LNCaP clone FGC (cell line): ENCODE measurements at regions not wholly inside any gene's neighbourhood (a gene's known extent, or its start where the extent isn't known, plus 50 kb on each side); places are given as distances from the start of the nearest gene placed in this dataset.

Experiments
- DNase-seq: peaks from one replicate; pipeline ENCODE4 v3.0.0-alpha.2; 2011; ENCODE audit warnings: low read depth
- H3K4me3 ChIP-seq: 2 replicates; pipeline ENCODE4 v1.5.1; 2011; ENCODE audit warnings: mild to moderate bottlenecking, low read depth, low read length, control low read depth
- TF ChIP-seq, protein P1 (sequence below): IDR thresholded peaks from 2 replicates; pipeline ENCODE4 v1.5.1; 2012; ENCODE audit warnings: mild to moderate bottlenecking; ENCODE audit not compliant: control insufficient read depth, insufficient read depth; ENCODE audit errors: extremely low read depth

DNA sequence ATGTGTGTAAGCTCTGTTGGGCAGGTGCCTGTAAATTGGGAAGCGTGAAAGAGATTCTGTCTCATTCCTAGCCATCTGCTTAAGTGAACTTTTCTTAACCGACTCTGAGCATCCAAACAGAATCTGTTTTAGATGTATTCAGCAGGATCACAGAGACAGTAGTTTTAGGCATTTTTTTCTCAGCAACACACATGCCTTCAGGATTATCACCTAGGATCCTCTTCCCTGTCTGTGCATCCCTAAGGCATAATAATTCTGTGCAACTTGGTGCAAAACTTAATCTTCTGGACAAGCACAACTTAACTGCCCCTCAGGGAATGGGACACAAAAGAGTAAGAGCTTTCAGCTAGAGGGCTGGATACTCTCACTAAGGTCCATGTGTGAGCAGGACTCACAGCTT lies 284.8 kb downstream of the C7orf25 start:
- H3K4me3 ChIP-seq: no peak overlapping the region
- TF ChIP-seq, protein P1, sequence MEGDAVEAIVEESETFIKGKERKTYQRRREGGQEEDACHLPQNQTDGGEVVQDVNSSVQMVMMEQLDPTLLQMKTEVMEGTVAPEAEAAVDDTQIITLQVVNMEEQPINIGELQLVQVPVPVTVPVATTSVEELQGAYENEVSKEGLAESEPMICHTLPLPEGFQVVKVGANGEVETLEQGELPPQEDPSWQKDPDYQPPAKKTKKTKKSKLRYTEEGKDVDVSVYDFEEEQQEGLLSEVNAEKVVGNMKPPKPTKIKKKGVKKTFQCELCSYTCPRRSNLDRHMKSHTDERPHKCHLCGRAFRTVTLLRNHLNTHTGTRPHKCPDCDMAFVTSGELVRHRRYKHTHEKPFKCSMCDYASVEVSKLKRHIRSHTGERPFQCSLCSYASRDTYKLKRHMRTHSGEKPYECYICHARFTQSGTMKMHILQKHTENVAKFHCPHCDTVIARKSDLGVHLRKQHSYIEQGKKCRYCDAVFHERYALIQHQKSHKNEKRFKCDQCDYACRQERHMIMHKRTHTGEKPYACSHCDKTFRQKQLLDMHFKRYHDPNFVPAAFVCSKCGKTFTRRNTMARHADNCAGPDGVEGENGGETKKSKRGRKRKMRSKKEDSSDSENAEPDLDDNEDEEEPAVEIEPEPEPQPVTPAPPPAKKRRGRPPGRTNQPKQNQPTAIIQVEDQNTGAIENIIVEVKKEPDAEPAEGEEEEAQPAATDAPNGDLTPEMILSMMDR: no peak
- DNase-seq: no peak

DNA sequence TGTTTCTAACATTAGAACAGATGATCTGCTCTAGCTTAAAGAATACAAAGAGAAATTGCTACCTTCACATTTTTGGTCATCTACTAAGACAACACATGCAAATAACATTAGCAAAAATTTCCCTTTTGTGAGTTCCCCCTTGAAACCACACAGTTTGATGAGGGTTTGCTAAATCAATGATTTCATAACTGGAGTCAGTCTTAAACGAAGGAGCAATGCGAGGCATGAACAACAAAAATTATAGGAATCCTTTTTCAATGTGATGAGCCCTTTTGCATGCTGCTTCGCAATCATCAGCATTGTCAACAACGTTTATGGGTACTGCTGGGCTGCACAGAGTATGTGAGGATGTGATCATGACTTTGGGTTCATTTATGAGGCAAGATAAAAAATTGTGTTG lies 286.4 kb downstream of the C7orf25 start:
- no peak overlapping the region for H3K4me3 ChIP-seq
- TF ChIP-seq, protein P1: no peak
- no peak for DNase-seq

DNA sequence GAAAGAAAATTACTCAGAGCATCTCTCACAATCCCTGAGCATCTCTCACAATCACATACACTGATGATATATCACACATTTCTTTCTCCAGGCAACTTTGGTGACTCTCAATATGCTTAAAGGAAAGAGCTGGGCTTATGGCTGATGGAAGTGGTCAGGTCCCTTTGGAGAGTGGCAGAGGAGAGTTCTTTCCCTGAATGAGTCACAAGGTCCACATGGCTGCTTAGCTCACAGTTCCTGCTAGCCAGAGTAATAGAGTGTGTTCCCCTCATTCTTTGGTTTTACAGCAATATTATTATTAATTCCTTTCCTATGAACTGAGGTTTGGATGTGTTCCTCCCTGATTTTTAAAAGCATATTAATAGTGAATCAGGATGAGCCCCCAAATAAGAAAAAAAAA lies 287.4 kb downstream of the C7orf25 start:
- no peak for DNase-seq
- no peak overlapping the region for H3K4me3 ChIP-seq
- TF ChIP-seq, protein P1: no peak

DNA sequence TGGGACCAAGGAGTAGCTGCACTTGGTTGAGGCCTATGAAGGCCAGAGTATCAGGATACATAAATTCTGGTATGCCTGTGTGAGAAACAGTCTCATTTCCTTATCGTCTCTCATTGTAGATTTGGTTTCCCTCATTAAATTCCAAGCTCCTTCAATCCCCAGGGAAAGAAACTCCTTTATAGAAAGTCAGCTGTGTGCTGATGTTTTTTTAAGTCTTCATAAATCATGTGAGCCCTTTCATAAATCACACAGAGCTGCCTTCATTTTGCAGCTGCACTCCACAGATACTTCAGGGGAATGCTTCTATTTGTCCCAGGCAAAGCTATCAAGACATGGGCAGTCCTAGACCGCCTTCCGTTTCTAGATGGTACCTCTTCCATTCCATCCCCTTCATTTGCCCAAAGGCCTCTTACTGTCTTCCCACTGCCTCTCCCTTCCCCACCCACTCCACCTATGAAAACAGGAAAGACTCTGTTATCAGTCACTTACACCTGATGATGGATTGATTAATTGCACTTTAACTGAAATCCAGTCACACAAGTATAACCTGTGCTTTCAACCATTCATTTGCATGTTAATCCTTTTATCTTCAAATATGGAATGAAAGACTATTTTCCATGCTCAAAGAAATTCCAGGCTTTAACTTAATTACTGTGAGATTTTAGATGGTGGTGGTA lies 290.2 kb downstream of the C7orf25 start:
- TF ChIP-seq, protein P1: no peak
- no peak for DNase-seq
- H3K4me3 ChIP-seq: no peak overlapping the region

DNA sequence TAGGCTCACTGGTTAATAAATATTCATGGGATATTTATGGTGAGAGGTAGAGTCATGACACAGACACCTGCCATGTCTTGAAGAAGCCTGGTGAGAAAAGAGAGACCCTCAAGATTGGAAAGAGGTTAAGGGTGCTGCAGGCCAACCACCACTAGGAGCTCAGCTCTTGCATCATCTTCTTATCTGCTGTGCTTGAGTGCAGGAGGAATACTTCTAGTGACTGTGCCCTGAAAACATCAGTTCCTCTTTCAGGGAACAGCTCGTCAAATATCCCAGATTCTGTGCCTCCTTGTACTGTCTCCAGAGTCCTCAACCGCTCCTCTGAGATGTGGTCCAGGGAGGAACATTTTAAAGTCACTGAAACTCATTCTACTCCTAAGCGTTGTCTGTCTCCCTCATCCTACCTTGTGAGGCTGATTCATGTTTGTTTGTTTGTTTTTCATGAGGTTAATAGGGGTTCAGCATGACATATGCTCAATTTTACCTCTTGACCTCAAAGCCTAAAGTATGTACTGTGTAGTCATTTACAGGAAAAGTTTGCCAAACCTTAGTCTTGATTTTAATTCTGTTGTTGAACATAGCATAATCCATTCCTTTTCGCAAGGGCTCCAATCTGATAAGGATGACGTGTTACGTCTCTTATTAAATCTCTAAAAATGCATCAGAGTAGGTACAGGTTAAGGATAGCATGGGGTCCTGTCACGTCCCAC lies 293.1 kb downstream of the C7orf25 start:
- TF ChIP-seq, protein P1: no peak
- no peak for DNase-seq
- no peak overlapping the region for H3K4me3 ChIP-seq

DNA sequence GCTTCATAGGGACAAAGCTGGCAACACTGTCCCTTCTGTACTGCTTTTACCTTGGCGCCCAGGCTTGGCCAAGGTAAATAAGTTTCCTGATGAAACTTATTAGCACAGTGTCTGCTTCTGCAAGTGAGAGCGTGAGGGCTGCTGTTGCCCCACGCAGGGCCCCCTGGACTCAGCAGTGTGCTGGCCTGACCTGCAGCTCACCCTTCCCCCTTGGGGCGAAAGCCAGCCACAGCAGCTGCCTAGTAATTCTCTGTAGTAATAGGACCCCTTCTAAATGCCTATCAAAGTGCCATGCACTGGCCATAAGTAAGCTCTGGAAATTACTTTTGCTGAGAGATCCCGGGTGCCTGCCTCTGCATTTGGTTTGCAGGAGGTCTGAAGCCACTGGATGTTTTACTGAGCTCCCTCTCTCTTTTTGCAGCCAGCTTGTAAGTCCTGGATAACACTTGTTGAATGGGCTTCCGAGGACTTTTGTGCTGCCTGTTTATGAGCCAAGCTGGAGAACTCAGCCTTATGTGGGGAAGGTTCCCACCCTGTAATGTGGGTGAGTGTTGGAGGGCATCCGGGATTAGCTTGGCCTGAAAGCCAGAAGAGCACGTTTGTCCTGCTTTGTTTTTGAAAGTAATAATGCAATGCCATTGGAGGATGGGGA lies 293.9 kb downstream of the C7orf25 start:
- H3K4me3 ChIP-seq: no peak overlapping the region
- TF ChIP-seq, protein P1: no peak
- no peak for DNase-seq
